GM18951 (cell line): ENCODE measurements at regions not wholly inside any gene's neighbourhood (a gene's known extent, or its start where the extent isn't known, plus 50 kb on each side); places are given as distances from the start of the nearest gene placed in this dataset.
"Not testable (repeated sequence)": the region's sequence is repeated elsewhere in the genome, so short reads cannot be mapped to it uniquely, and the experiment has no call there.

ENCODE experiments used
- POLR2A ChIP-seq: IDR thresholded peaks from 4 replicates; pipeline ENCODE4 v1.6.1; 2011; ENCODE audit warnings: mild to moderate bottlenecking; ENCODE audit not compliant: insufficient read length, insufficient read depth; ENCODE audit errors: extremely low read depth
- in situ Hi-C: fragments of 300-500 bp; cut with MboI; formaldehyde crosslinking; loops from one replicate; pipeline ENCODE4 v1.12.0; 2022; ENCODE audit warnings: low sequenced_read_pairs, mixed read lengths, inconsistent platforms; ENCODE audit not compliant: unreplicated experiment

DNA sequence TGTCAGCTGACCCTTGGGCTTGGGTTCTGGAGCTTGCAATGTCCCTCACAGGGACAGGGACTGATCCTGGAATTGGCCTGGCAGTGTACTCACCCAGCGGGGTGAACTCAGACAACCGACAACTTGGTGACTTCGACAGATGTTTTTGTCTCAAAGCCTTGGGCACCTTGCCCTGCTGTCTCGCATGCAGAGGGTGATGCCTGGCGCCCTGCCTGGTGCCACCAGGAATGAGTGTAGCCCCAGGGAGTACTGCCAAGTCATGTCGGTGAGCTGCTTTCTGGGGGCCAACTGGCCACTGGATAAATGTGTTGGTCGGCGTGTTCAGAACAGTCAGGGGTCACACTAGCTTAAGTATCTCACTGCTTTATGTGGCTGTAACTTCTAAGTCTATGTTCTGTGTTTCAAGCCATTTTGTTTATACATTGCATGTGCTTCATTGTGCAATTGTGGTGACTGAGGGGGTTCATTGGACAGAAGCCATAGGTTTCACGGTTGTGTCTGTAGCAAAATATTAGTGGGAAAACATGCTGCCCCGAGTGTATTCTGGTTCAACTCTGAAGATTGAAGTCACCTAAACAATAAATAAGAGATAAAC is 96.3 kb upstream of the TNFSF11 start:
- no peak for TF ChIP-seq POLR2A
- in situ Hi-C loops: no loop called here

DNA sequence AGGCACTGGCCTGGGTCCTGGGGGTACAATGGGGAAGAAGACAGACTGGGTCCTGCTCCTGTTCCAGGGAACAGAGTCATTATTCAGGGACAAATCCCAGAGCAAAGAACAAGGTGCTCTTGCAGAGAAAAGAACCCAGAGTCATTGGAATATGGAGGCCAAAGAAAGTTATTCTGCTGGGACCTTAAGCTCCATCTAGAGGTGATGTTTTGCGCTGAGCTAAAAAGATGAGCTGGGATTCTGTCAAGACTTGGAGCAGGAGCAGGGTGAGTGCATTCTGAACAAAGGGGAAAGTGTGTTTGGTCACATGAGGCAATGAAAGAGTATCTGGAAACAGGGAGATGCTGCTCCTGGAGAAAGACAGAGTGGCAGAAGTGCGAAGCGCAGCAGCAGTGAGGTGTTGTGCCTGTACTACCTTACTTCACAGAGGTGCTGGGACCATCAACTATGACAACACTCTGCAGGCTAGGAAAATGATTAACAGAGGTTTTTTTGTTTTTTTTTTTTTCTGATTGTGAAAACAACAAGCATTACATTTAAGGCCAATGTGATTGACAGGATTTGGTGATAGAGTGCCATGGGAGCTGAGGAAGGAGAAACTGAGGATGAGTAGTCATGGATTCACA is 95.3 kb upstream of the TNFSF11 start:
- in situ Hi-C loops: no loop called here
- TF ChIP-seq POLR2A: no peak

DNA sequence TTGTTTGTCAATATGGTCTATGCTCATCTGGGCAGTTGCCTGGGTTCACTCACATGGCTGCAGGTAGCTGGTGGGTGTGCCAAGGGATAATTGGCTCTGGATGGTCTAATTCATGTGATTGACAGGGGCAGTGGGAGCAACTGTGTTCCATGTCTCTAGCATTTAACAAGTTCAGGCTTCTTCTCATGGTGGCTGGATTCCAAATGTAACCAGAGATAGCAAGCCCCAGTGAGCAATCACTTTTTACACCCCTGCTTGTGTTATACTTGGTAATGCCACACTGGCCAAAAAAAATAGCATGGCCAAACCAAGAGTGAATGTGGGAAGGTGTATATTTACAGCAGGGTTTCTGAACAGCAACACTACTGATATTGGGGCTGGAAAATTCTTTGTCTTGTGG is 89.6 kb upstream of the TNFSF11 start:
- in situ Hi-C loops: no loop called here

DNA sequence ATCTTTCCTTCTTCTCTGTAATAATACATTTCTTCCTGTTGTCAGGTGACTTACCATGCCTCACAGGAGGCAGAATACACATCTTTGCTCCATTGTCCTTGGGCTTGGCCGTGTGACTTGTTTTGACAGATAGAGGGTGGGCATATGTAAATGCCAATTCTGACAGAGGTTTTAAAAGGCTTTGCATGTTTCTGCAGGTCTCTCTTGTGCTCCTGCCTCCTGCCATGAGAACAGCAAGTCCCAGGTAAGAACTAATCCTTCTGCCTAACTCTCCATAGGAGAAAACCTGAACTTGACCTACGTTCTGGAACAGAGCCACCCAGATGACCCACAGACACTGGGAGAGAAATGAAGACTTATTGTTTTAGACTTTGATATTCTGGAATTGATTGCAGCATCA is 88.7 kb upstream of the TNFSF11 start:
- TF ChIP-seq POLR2A: no peak
- in situ Hi-C loops: no loop called here

More for the DNA sequence above, 89.6 kb upstream of the TNFSF11 start:
- no peak for TF ChIP-seq POLR2A

DNA sequence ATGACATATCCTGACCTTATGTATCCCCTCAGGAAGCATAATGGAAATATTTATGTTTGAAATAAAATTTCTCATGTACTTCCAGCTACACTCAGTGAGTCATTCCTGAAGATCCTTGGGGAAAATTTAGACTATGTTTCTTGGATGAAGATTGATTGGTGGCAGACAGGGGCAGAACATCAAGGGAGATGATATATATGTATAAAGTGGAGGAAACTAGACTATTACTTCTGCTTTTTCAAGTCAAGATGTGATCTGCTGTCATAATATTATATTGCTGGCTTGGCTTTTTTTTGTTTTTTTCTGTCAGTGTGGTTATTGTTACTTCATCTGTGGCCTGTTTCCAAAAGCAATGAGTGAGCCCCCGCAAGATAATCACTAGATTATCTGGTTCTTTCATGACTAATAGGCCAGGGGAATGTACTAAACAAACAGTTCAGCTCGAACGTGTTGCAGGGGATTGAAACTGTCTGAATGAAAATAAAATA is 87.2 kb upstream of the TNFSF11 start:
- in situ Hi-C loops: no loop called here

DNA sequence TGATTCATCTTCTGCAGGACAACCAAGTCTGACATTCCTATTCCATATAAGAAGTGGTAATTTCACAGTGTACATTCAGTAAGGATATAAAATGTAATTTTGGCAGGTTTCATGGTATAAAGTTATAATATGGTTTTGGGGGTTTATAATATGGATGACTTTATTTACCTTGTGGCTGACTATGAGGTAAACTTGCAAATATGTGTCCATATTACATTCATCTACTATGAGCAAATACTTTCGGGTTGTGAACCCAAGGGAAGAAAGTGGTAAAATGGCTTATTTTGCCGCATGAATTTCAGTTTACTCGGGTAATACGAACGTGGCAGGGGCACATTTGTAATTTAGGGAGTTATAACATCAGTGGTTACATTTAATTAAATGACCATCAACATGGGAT is 86.7 kb upstream of the TNFSF11 start:
- in situ Hi-C loops: no loop called here
- no peak for TF ChIP-seq POLR2A

More for the DNA sequence above, 87.2 kb upstream of the TNFSF11 start:
- TF ChIP-seq POLR2A: no peak

DNA sequence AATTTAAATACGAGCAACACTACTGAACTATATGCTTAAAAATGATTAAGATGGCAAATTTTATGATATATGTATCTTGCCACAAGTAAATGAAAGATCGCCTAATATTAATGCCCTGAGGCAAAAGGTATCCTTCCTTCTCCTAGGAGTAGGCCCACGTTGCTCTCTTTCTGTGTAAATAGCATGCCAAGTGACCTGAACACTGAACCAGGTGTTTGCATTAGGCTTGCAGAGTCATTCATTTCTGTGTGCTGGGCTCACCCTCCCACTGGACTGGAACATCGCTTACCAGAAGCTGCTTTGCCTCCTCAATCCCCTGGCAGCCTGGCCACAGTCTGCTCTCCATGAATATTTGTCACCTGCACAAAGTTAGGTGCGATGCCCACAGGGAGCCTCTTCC is 83.3 kb upstream of the TNFSF11 start:
- no peak for TF ChIP-seq POLR2A
- in situ Hi-C loops: no loop called here

DNA sequence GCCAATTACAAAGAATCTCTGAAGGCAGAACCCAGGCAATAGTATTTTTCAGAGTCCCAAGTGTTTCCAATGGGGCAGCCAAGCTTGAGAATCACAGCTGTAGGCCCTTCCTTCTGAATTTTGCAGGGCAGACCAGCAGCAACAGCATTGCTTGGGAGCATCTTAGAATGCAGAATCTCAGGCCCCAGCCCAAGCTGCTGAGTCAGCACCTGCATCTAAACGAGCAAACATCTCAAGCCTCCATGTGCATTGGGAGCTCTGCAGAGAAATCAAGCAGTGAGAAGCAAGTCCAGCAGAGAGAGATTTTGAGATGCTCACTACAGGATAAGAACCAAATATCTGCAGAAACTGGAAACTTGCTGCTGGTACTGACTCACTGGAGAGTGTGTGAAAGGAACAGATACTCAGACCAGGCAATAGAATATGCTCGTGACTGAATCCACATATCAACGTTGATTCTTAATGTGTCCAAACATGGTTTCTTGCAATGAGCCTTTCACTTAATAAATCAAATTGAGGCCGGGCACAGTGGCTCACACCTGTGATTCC is 81.5 kb upstream of the TNFSF11 start:
- in situ Hi-C loops: no loop called here
- TF ChIP-seq POLR2A: no peak

DNA sequence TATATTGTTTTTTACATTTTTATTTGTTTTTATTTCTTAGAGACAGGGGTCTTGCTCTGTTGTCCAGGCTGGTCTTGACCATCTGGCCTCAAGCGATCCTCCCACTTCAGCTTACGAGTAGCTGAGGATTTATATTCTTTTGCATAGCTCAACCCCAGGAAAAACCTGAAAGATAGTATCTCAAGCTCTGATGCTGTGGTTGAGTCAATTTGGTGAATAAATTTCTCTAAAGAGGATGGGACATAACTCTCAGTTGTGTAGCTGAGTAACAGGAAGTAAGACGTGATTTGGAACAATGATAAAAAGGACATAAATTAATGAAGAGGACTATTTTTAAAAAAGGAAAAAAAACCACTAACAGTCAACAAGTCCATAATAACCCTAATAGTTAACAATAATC is 79.8 kb upstream of the TNFSF11 start:
- in situ Hi-C loops: no loop called here
- TF ChIP-seq POLR2A: no peak

DNA sequence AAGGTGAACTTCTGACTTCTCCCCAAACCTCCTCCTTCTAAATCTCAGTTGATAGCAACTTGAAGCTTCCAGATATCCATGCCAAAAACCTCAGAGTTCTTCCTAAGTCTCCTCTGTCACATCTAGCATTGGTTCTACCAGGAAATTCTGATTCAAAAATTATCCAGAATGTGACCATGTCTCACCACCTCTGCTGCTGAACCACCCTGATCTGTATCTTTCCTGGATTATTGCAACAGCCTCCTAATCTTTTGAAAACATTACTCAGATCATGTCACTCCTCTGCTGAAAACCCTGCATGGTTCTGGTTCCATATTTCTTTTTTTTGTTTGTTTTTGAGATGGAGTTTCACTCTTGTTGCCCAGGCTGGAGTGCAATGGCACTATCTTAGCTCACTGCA is 78.7 kb upstream of the TNFSF11 start:
- in situ Hi-C loops: no loop called here
- TF ChIP-seq POLR2A: no peak

DNA sequence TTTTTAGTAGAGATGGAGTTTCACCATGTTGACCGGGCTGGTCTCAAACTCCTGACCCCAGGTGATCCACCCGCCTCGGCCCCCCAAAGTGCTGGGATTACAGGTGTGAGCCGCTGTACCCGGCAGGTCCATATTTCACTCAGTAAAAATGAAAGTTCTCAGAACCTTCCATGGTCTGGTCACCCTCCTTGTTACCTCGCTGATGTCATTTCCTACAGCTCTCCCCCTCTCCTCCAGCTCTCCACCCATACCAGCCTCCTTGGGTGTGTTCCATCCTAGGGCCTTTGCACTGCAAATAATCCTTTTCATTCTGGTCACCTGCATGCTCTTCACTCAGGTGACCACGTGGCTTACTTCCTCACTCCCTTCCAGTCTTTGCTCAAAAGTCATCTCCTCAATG is 78.2 kb upstream of the TNFSF11 start:
- in situ Hi-C loops: no loop called here
- no peak for TF ChIP-seq POLR2A

DNA sequence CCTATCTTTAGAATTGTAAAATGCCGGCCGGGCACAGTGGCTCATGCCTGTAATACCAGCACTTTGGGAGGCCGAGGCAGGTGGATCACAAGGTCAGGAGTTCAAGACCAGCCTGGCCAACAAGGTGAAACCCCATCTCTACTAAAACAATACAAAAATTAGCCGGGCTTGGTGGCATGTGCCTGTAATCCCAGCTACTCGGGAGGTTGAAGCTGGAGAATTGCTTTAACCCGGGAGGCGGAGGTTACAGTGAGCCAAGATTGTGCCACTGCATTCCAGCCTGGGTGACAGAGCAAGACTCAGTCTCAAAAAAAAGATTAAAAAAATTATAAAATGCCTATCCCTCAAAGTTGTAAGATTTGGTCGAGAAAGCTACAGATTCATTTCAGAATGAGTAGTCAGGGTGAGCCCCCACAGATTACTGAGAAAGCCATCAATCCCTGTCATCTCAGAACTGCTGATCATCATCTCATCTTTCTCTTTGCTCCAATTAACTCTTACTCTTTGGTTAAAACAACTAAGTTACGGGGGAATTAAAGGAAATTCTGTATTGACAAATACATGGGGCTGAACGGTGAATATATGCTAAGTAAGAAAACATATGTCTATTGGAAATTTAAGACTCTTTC is 76.9 kb upstream of the TNFSF11 start:
- in situ Hi-C loops: not testable (repeated sequence)

DNA sequence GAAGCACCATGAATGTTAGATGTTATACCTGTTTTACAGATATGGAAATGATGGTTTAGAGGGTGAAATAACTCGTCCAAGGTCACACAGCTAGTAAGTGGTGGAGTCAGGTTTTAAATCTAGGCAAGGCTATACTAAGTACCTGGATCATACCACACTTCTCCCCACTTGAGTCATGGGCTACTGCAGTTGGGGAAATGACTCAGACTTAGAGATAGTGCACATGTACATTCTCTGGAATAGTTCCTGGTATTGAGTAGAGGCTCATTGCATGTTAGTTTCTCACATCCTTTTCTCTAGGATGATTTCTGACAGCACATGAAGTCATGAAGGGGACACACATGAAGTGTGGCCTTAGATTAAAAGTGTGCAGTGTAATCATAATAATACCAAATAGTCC is 76.2 kb upstream of the TNFSF11 start:
- no peak for TF ChIP-seq POLR2A
- in situ Hi-C loops: no loop called here

DNA sequence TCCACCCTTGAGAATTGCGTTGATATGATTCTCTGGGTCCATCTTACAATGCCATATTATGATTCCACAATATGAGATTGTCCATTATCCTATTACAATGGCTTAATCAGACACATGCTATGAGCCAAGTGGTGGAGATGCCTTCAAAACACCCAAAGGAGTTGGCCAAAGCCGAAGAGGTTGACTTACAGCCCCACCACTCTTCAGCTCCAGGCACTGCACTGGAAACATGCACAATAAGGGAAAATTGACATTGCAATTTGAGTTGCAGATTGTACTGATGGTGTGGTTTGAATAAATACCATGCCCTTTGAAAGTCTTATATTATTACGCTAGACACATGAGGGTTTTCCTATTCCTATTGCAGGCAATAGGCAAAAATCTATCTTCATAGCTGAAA is 75.4 kb upstream of the TNFSF11 start:
- in situ Hi-C loops: no loop called here
- no peak for TF ChIP-seq POLR2A
